Skeletal muscle satellite cell (primary cell): ENCODE measurements at regions not wholly inside any gene's neighbourhood (a gene's known extent, or its start where the extent isn't known, plus 50 kb on each side); places are given as distances from the start of the nearest gene placed in this dataset.

Experiments used
- H3K27me3 ChIP-seq: 2 replicates; pipeline ENCODE4 v1.7.0; 2013; ENCODE audit warnings: low read length; ENCODE audit not compliant: control insufficient read depth, insufficient read depth
- H3K36me3 ChIP-seq: 2 replicates; pipeline ENCODE4 v1.7.0; 2013; ENCODE audit warnings: mild to moderate bottlenecking, control low read depth, low read length; ENCODE audit not compliant: insufficient read depth
- H3K4me1 ChIP-seq: 2 replicates; pipeline ENCODE4 v1.7.0; 2013; ENCODE audit warnings: low read length; ENCODE audit not compliant: control insufficient read depth, insufficient read depth
- H3K4me2 ChIP-seq: 2 replicates; pipeline ENCODE4 v1.7.0; 2013; ENCODE audit warnings: mild to moderate bottlenecking, low read length
- H3K4me3 ChIP-seq: 2 replicates; pipeline ENCODE4 v1.7.0; 2013; ENCODE audit warnings: low read length
- H3K9ac ChIP-seq: 2 replicates; pipeline ENCODE4 v1.7.0; 2013; ENCODE audit warnings: mild to moderate bottlenecking, low read depth, low read length, moderate library complexity
- H3K9me3 ChIP-seq: replicated peaks from 2 replicates; pipeline ENCODE4 v1.7.0; 2013; ENCODE audit warnings: mild to moderate bottlenecking, control low read depth, low read length

DNA sequence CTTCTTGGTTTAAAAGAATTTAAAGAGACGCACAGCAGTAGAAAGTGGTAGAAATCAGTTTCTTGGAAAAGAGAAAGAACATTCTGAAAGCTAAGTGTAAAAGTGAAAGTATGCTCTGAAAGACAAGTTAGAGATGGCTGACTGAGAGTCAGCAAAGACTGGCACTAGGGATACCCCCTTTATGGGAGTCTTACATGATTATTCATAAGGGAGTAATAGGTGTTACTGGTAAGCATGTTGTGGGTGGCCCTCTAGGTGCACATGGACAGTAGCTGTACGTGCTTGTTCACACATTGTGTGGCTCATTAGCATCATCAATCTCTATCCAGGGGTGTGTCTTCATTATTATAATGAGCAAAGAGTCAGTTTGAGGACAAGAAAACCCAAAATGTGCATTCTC lies 816.2 kb downstream of the CBLN2 start:
- H3K36me3 ChIP-seq = no peaks in the 10 kb centered on the region
- H3K4me3 ChIP-seq = no peak overlapping the region
- no peak overlapping the region for H3K9ac ChIP-seq
- no peak overlapping the region for H3K4me2 ChIP-seq
- H3K27me3 ChIP-seq = no peaks in the 10 kb centered on the region
- no peaks in the 10 kb centered on the region for H3K4me1 ChIP-seq
- peaks cover 10% of the 10 kb centered on the region for H3K9me3 ChIP-seq

DNA sequence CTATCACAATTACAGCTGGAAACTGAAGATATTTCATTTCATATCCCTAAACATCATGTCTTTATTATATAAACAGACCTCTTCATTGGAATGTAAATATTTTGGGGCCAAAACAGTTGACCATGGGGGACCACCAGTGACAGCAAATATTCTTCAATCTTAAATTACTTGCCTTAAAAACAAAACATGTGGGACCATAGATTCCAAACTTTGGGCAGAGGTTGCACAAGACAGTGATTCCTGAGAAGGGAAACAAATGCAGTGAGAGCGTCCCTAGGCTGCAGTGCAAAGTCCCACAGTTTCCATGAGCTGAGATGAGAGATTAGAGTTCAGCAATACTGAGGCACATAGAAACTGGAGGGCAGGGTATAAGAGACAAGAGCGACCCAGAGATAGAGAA lies 818.9 kb downstream of the CBLN2 start:
- H3K4me3 ChIP-seq = no peak overlapping the region
- H3K9me3 ChIP-seq = peaks cover 10% of the 10 kb centered on the region
- no peak overlapping the region for H3K9ac ChIP-seq

DNA sequence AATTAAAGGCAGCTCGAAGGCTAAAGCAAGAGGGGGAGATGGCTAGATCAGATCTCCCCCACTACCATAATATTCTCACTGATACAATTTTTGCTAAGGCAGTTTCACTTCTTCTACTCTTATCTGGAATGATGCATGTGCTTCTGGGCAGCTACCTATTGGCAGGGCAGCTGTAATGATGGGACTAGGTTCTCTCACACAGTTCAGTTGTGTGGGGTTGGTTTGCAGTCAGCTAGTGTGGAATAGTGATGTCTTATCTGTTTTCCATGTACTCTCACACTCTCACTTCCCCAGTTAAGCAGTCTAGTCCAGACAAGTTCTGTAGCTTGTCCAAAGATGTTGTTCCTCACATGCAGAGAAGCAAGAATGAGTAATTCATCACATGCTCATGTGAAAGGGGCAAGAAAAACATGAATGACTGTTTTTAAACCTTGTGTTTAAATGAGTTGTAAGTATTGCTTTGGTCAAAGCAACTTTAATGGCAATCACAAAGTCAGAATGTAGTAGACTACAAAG lies 836.1 kb downstream of the CBLN2 start:
- no peak overlapping the region for H3K9ac ChIP-seq
- no peaks in the 10 kb centered on the region for H3K27me3 ChIP-seq
- H3K9me3 ChIP-seq = peaks cover 7% of the 10 kb centered on the region
- no peak overlapping the region for H3K4me2 ChIP-seq
- no peaks in the 10 kb centered on the region for H3K36me3 ChIP-seq
- H3K4me3 ChIP-seq = no peak overlapping the region
- H3K4me1 ChIP-seq = no peaks in the 10 kb centered on the region

More for the DNA sequence above, 818.9 kb downstream of the CBLN2 start:
- H3K4me2 ChIP-seq = no peak overlapping the region
- H3K27me3 ChIP-seq = no peaks in the 10 kb centered on the region
- no peaks in the 10 kb centered on the region for H3K36me3 ChIP-seq
- no peaks in the 10 kb centered on the region for H3K4me1 ChIP-seq

DNA sequence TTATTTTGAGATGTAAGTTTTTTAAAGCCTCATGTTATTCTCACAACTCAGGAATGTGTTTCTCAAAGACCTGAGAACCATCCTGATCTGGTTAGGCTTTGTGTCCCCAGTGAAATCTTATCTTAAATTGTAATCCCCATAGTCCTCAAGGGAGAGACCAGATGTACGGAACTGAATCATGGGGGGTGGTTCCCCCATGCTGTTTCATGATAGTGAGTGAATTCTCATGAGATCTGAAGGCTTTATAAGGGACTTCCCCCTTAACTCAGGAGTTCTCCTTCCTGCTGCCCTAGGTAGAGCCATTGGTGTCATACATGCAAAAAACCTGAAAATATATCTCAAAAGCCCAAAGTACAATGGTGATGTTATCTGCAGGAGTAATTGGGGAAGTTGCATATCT lies 836.7 kb downstream of the CBLN2 start:
- no peaks in the 10 kb centered on the region for H3K4me1 ChIP-seq
- H3K27me3 ChIP-seq = no peaks in the 10 kb centered on the region
- H3K9ac ChIP-seq = no peak overlapping the region
- no peak overlapping the region for H3K4me2 ChIP-seq
- H3K4me3 ChIP-seq = no peak overlapping the region
- H3K36me3 ChIP-seq = no peaks in the 10 kb centered on the region
- peaks cover 7% of the 10 kb centered on the region for H3K9me3 ChIP-seq

DNA sequence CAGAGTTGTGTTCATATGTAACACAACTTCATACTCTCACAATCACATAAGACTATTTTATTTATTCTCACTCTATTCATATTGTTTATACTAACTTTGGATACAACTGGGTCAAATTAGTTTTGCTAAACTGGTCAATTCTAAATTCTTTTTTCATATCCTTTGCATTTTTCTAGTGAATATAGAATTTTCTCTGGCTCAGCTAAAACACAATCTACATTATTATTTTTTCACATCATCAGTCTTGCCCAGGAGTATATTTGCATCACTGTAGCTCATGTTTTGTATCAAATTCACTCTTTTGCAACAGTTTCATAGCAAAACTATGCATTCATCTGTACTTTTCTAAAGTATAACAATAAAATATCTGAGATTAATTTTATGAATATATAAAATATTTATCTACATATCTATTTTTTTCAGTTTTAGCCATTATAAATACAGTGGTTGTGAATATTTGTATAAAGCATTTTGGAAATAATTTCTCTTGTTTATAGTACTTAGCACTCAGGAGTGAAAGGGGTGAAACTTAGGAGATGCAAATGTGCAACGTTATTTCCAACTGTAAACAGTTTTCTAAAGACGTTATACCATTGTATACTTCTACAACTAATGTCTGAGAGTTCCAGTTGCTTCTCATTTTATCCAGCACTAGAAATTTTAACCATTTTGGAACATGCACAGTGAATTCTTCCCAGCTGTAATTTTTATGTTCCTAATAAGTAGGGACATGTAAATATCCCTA lies 854.6 kb downstream of the CBLN2 start:
- Histone ChIP-seq H3K4me3 (no peak overlapping the region), H3K9ac (no peak overlapping the region), H3K4me1 (no peaks in the 10 kb centered on the region), H3K27me3 (no peaks in the 10 kb centered on the region), H3K4me2 (no peak overlapping the region), H3K9me3 (no peaks in the 10 kb centered on the region), H3K36me3 (no peaks in the 10 kb centered on the region)

DNA sequence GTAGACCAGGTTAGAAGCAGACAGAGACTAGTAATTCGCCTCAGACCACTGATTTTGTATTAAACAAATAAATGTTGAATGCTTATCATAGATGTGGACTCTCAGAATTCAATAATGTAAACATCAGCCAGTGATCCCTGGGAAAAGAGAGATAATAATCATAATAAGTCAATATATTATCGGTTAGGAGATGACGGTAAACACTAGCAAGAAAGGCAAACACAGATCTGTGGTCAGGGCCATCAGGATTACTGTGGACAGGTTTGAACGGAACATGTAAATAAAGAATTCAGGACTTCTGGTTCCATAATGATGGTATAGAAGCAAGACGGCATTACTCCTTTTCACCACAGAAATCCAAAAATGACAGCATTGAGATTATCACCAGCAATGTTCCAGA lies 861.6 kb downstream of the CBLN2 start:
- Histone ChIP-seq H3K4me1 (no peaks in the 10 kb centered on the region), H3K4me3 (no peak overlapping the region), H3K9ac (no peak overlapping the region), H3K4me2 (no peak overlapping the region), H3K36me3 (no peaks in the 10 kb centered on the region), H3K27me3 (no peaks in the 10 kb centered on the region), H3K9me3 (peaks cover 5% of the 10 kb centered on the region)

DNA sequence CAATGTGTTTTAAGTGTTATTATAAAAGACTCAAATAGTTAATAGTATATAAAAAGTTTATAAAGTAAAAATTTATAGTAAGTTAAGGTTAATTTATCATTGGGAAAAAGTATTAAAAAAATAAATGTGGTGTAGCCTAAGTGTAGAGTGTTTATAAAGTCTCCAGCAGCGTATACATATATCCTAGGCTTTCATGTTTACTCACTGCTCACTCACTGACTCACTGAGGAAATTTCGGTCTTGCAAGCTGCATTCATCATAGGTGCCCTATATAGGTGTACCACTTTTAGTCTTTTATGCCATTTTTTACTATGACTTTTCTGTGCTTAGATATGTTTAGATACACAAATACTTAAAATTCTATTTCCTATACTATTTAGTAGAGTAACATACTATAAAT lies 866.0 kb downstream of the CBLN2 start:
- Histone ChIP-seq H3K9ac (no peak overlapping the region), H3K36me3 (no peaks in the 10 kb centered on the region), H3K4me2 (no peak overlapping the region), H3K9me3 (peaks cover 12% of the 10 kb centered on the region), H3K4me1 (no peaks in the 10 kb centered on the region), H3K27me3 (no peaks in the 10 kb centered on the region), H3K4me3 (no peak overlapping the region)

DNA sequence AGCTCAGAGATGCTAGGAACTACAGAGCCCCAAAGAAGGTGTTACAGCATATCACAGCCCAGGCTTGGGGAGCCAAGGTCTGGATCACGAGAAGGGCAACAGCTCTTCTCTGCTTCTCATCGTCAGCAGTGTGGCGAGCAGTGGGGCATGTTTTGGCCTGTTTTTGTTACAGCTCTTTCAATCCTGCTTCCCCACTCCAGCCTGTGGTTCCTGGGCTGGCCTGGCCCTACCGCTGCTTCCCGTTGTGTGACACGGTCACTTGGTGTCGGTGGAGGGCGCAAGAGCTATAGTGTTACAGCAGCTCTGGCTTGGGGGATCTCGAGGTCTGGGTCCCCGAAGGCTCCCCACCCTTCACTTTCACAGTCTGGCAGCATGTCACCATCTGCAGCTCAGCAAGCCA lies 870.2 kb downstream of the CBLN2 start:
- Histone ChIP-seq H3K4me1 (no peaks in the 10 kb centered on the region), H3K9ac (no peak overlapping the region), H3K4me2 (no peak overlapping the region), H3K9me3 (peaks cover 10% of the 10 kb centered on the region), H3K4me3 (no peak overlapping the region), H3K27me3 (no peaks in the 10 kb centered on the region), H3K36me3 (no peaks in the 10 kb centered on the region)

DNA sequence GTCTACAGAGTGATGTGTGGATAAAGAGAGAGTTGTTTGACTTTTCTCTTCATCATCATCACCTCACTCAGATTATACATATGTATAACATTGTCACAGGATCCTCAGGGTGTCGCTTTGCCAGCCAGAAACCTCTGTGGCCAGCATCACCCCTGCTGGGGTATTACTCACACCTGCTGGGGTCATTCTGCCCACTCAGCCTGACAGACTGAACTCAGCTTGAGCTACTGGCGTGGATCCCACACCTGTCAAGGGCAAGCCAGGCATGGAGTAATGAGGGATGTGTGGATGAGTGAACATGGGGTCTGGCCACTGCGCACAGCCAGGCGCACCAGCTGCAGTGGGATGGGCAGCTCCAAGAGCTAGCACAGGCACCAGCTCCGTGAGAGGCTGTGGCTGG lies 870.6 kb downstream of the CBLN2 start:
- Histone ChIP-seq H3K27me3 (no peaks in the 10 kb centered on the region), H3K9ac (no peak overlapping the region), H3K36me3 (no peaks in the 10 kb centered on the region), H3K9me3 (peaks cover 10% of the 10 kb centered on the region), H3K4me1 (no peaks in the 10 kb centered on the region), H3K4me3 (no peak overlapping the region), H3K4me2 (no peak overlapping the region)

DNA sequence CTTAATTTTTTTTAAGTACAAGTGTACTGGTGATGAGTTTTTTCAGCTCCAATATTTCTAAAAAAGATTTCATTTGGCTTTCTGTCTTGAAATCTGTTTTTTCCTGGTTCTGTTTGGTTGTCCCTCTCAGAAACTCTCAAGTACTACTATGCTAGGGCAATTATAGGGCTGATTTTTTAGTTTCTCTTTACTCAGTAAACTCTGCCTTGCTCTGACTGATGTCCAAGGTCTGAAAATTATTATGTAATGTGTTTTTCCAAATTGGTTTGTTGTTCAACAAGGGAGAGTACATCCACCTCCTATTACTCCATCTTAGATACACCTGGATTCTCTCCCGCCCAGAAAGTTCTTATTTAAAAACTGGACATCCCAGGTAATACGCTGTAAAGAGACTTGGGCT lies 877.7 kb downstream of the CBLN2 start:
- Histone ChIP-seq H3K9me3 (no peaks in the 10 kb centered on the region), H3K9ac (no peak overlapping the region), H3K4me2 (no peak overlapping the region), H3K36me3 (no peaks in the 10 kb centered on the region), H3K4me3 (no peak overlapping the region), H3K4me1 (no peaks in the 10 kb centered on the region), H3K27me3 (no peaks in the 10 kb centered on the region)

DNA sequence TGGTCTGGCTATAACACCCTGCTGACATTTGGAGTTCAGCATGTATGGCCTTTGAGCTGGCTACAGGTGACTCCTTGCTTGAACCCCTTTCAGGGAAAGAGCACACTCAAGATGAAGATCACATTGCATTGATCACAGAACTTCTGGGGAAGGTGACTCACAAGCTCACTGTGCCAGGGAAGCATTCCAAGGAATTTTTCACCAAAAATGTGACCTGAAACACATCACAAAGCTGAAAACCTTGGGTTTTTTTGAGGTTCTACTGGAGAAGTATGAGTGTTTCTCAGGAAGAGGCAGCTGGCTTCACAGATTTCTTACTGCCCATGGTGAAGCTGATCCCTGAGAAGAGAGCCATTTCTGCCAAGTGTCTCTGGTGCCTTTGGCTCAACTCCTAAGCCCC lies 879.0 kb downstream of the CBLN2 start:
- Histone ChIP-seq H3K4me2 (no peak overlapping the region), H3K4me1 (no peaks in the 10 kb centered on the region), H3K4me3 (no peak overlapping the region), H3K9ac (no peak overlapping the region), H3K27me3 (no peaks in the 10 kb centered on the region), H3K36me3 (no peaks in the 10 kb centered on the region), H3K9me3 (no peaks in the 10 kb centered on the region)

DNA sequence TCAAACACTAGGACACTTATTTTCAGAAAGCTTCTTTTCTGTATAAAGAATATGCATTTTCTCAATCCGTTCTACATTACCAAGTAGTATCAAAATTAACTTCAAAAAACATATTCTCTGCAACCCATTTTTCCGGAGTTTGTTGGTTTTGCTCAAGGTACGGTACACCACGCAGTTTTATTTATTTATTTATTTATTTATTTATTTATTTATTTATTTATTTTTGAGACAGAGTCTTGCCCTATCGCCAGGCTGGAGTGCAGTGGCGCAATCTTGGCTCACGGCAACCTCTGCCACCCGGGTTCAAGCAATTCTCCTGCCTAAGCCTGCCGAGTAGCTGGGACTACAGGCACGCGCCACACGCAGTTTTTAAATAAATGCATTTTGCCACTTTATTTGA lies 900.3 kb downstream of the CBLN2 start:
- Histone ChIP-seq H3K36me3 (no peaks in the 10 kb centered on the region), H3K4me2 (no peak overlapping the region), H3K27me3 (no peaks in the 10 kb centered on the region), H3K9me3 (peaks cover 12% of the 10 kb centered on the region), H3K4me1 (no peaks in the 10 kb centered on the region), H3K9ac (no peak overlapping the region), H3K4me3 (no peak overlapping the region)
